ENCODE measurements at regions not wholly inside any gene's neighbourhood (a gene's known extent, or its start where the extent isn't known, plus 50 kb on each side); places are given as distances from the start of the nearest gene placed in this dataset.

DNA sequence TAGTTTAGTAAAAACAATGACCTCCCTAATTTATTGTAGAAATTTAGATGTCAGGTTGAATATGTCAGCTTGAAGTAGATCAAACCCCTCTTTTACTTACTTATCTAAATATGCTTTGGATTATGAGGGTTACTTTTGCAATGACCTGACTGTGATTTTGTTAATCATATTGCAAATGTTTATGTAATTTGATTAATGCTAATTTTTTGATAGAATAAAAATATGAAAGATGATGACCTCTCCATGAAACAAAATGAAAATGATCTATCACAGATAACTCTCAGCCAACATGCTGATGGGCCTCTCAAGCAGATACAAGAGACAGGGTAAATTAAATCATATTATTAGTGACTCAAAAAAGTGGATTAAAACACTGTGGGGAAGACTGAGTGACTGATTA is 131.0 kb downstream of the CEP57L1 start:
- TF ChIP-seq, protein P1, sequence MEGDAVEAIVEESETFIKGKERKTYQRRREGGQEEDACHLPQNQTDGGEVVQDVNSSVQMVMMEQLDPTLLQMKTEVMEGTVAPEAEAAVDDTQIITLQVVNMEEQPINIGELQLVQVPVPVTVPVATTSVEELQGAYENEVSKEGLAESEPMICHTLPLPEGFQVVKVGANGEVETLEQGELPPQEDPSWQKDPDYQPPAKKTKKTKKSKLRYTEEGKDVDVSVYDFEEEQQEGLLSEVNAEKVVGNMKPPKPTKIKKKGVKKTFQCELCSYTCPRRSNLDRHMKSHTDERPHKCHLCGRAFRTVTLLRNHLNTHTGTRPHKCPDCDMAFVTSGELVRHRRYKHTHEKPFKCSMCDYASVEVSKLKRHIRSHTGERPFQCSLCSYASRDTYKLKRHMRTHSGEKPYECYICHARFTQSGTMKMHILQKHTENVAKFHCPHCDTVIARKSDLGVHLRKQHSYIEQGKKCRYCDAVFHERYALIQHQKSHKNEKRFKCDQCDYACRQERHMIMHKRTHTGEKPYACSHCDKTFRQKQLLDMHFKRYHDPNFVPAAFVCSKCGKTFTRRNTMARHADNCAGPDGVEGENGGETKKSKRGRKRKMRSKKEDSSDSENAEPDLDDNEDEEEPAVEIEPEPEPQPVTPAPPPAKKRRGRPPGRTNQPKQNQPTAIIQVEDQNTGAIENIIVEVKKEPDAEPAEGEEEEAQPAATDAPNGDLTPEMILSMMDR (IDR thresholded peaks at IDR 0.05) = no peak
- no peak for TF ChIP-seq POLR2A (IDR thresholded peaks at IDR 0.05)
